Endothelial cell (in vitro differentiated cells): ENCODE measurements at regions not wholly inside any gene's neighbourhood (a gene's known extent, or its start where the extent isn't known, plus 50 kb on each side); places are given as distances from the start of the nearest gene placed in this dataset.

Experiments used
- DNase-seq: peaks from one replicate; pipeline ENCODE4 v3.0.0; 2021; ENCODE audit warnings: low spot score
- H3K27ac Mint-ChIP-seq: one replicate; pipeline ENCODE4 v1.8.0; 2021; ENCODE audit warnings: mixed read lengths, inconsistent platforms; ENCODE audit not compliant: unreplicated experiment
- H3K27me3 Mint-ChIP-seq: one replicate; pipeline ENCODE4 v1.8.0; 2021; ENCODE audit warnings: mild to moderate bottlenecking, moderate library complexity, mixed read lengths, inconsistent platforms; ENCODE audit not compliant: unreplicated experiment
- H3K36me3 Mint-ChIP-seq: one replicate; pipeline ENCODE4 v1.8.0; 2021; ENCODE audit warnings: mild to moderate bottlenecking, low read depth, mixed read lengths, inconsistent platforms; ENCODE audit not compliant: unreplicated experiment
- H3K4me1 Mint-ChIP-seq: one replicate; pipeline ENCODE4 v1.8.0; 2021; ENCODE audit warnings: mild to moderate bottlenecking, mixed read lengths, inconsistent platforms; ENCODE audit not compliant: unreplicated experiment
- H3K4me3 Mint-ChIP-seq: one replicate; pipeline ENCODE4 v1.8.0; 2021; ENCODE audit warnings: mild to moderate bottlenecking, mixed read lengths, inconsistent platforms; ENCODE audit not compliant: unreplicated experiment
- H3K9me3 Mint-ChIP-seq: one replicate; pipeline ENCODE4 v1.8.0; 2021; ENCODE audit warnings: mixed read lengths, inconsistent platforms; ENCODE audit not compliant: unreplicated experiment
- CTCF ChIP-seq: fragments of 200-600 bp; sonication (generic); IDR thresholded peaks from one replicate; pipeline ENCODE4 v1.5.0; 2021; ENCODE audit warnings: antibody characterized with exemption; ENCODE audit not compliant: unreplicated experiment

DNA sequence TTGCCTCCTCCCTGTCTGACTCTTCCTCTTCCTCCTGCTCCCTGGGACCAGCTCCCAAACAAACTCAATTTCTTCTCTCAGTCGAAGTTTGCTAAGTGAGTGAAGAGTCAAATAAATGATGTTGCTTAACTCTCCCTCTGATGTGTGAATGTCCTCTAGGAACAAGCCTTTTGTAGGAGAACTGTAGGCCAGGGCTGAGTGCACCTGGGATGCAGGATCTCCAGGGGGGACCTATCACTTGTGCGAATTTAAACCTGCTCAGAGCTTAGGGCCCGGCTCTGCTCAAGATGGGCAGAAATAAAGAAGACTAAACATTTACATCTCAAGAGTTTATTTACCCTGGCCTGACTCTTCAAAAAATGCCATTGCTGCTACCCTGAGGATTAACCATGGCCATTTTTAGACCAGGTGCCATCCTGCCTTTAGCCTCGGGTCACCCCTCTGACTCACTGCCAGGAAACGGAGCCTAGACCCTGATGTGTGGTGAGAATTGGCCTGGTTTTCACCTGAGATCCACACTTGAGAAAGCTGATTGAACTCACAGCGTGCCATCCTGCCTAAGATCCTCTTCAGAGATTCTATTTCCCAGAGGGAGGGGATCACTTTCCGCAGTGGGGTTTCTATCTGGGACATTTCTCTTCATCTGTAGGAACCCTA is 63.6 kb upstream of the CD93 start:
- no peak overlapping the region for H3K4me3 Mint-ChIP-seq
- H3K9me3 Mint-ChIP-seq = peaks cover 3% of the 10 kb centered on the region
- no peaks in the 10 kb centered on the region for H3K36me3 Mint-ChIP-seq
- H3K27ac Mint-ChIP-seq = no peak overlapping the region
- no peak for TF ChIP-seq CTCF
- no peak for DNase-seq
- H3K27me3 Mint-ChIP-seq = peaks cover 2% of the 10 kb centered on the region
- H3K4me1 Mint-ChIP-seq = peaks cover 32% of the 10 kb centered on the region

DNA sequence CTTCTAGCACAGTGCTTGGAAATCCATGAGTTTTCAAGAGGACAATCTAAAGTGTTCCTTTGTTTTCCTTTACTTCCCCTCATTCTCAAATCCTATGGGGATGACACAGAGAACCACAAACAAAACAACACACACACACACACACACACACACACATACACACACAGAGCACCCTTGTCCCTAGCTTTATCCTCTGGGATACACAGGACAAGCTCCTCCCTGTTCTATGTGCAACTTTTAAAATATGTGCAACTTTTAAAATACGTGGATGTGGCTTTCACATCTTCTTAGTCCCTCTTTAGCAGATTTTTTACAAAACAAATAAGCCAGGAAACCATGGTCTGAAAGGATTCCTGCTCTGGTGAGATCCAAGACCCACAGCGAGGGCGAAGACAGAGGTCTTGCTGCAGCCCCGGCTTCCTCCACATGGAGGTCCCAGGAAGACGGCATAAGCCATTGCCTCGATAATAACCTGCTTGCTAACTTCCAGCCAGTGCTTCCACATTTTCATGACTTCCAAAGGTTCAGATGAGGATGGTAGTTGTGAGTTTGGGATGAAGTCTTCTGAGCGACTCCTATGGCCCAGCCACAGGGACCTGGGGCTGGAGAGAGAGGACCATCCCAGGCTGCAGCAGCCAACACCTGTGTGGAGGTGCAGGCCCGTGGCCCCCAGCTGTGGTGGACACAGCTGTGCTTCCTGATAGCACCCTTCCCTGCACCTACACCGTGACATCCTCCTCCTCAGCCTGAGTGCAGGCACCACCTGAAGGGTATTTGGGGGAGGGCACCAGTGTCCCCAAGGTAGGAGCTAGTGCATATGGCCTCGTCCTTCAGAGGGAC is 62.8 kb upstream of the CD93 start:
- Mint-ChIP-seq H3K4me1 (peaks cover 29% of the 10 kb centered on the region), H3K4me3 (no peak overlapping the region), H3K27ac (no peak overlapping the region), H3K9me3 (peaks cover 3% of the 10 kb centered on the region), H3K36me3 (no peaks in the 10 kb centered on the region), H3K27me3 (peaks cover 2% of the 10 kb centered on the region)
- DNase-seq = no peak
- TF ChIP-seq CTCF = no peak

GRCh38 chr20:23147964-23148730 is 62.0 kb upstream of the CD93 start:
- Mint-ChIP-seq H3K27me3 (peaks cover 2% of the 10 kb centered on the region), H3K9me3 (peaks cover 3% of the 10 kb centered on the region), H3K36me3 (no peaks in the 10 kb centered on the region), H3K4me1 (peaks cover 36% of the 10 kb centered on the region), H3K4me3 (no peak overlapping the region), H3K27ac (no peak overlapping the region)
- no peak for TF ChIP-seq CTCF
- DNase-seq = no peak

- Mint-ChIP-seq H3K4me3 (no peak overlapping the region), H3K9me3 (peaks cover 3% of the 10 kb centered on the region)
Measured at GRCh38 chr20:23147647-23147963, 61.5 kb upstream of the CD93 start.

More at GRCh38 chr20:23147647-23147963, 61.5 kb upstream of the CD93 start:
- H3K36me3 Mint-ChIP-seq = no peaks in the 10 kb centered on the region
- no peak for DNase-seq
- TF ChIP-seq CTCF = no peak
- peaks cover 2% of the 10 kb centered on the region for H3K27me3 Mint-ChIP-seq
- no peak overlapping the region for H3K27ac Mint-ChIP-seq
- peaks cover 40% of the 10 kb centered on the region for H3K4me1 Mint-ChIP-seq
